ENCODE measurements at regions not wholly inside any gene's neighbourhood (a gene's known extent, or its start where the extent isn't known, plus 50 kb on each side); places are given as distances from the start of the nearest gene placed in this dataset.
"Not testable (repeated sequence)": the region's sequence is repeated elsewhere in the genome, so short reads cannot be mapped to it uniquely, and the experiment has no call there.

- Mint-ChIP-seq H3K4me1 (ENCODE audit: low read depth in 2 of 2) (no peaks in the 10 kb centered on the region), H3K27me3 (peaks cover 22 to 33% of the 10 kb centered on the region in 2 donors), H3K36me3 (no peaks in the 10 kb centered on the region), H3K27ac (no peak overlapping the region), H3K4me3 (no peak overlapping the region), H3K9me3 (no peaks in the 10 kb centered on the region)
- DNase-seq (ENCODE audit: low spot score) (no peak), ATAC-seq (no peak)
Observed at GRCh38 chr2:176414641-176415040, 145.4 kb downstream of the MTX2 start.

GRCh38 chr2:176415174-176415895, 146.1 kb downstream of the MTX2 start:
- DNase-seq (ENCODE audit: low spot score): no peak
- Mint-ChIP-seq H3K27ac (no peak overlapping the region), H3K36me3 (no peaks in the 10 kb centered on the region), H3K27me3 (peaks cover 16 to 33% of the 10 kb centered on the region in 2 donors), H3K4me3 (no peak overlapping the region), H3K9me3 (no peaks in the 10 kb centered on the region), H3K4me1 (ENCODE audit: low read depth in 2 of 2) (no peaks in the 10 kb centered on the region)
- ATAC-seq: no peak

GRCh38 chr2:176415937-176416499, 146.8 kb downstream of the MTX2 start:
- Mint-ChIP-seq H3K4me1 (ENCODE audit: low read depth in 2 of 2) (no peaks in the 10 kb centered on the region), H3K27me3 (peaks cover 16 to 31% of the 10 kb centered on the region in 2 donors), H3K9me3 (no peaks in the 10 kb centered on the region), H3K36me3 (no peaks in the 10 kb centered on the region), H3K4me3 (no peak overlapping the region), H3K27ac (no peak overlapping the region)
- DNase-seq (ENCODE audit: low spot score) (no peak), ATAC-seq (no peak)

DNA sequence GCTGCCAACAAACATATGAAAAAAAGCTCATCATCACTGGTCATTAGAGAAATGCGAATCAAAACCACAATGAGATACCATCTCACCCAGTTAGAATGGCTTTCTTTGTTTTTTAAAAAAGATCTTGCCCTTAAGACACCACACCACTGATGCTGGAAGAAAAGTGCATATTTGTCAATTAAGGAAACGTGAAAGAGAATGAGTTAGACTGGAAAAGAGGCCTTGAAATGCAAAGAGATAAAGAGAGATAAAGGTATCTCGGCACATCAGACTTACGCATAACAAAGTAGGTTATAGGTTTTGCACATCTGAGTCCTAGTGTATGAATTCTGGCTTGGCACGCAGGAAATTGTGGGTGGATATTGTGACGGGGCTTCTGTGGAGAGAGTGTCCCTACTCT, 149.5 kb downstream of the MTX2 start:
- Mint-ChIP-seq H3K36me3 (no peaks in the 10 kb centered on the region), H3K4me1 (ENCODE audit: low read depth in 2 of 2) (peaks cover 0 to 3% of the 10 kb centered on the region in 2 donors), H3K27me3 (peaks cover 23 to 46% of the 10 kb centered on the region in 2 donors), H3K27ac (no peak overlapping the region), H3K9me3 (no peaks in the 10 kb centered on the region), H3K4me3 (no peak overlapping the region)
- DNase-seq (ENCODE audit: low spot score) (no peak), ATAC-seq (no peak)

- Mint-ChIP-seq H3K4me1 (ENCODE audit: low read depth in 2 of 2) (peaks cover 0 to 3% of the 10 kb centered on the region in 2 donors), H3K4me3 (no peak overlapping the region), H3K9me3 (no peaks in the 10 kb centered on the region), H3K36me3 (no peaks in the 10 kb centered on the region), H3K27me3 (peaks cover 24 to 45% of the 10 kb centered on the region in 2 donors), H3K27ac (no peak overlapping the region)
- no peak for DNase-seq (ENCODE audit: low spot score)
- no peak for ATAC-seq
Observed at GRCh38 chr2:176419591-176420071, 150.4 kb downstream of the MTX2 start.

DNA sequence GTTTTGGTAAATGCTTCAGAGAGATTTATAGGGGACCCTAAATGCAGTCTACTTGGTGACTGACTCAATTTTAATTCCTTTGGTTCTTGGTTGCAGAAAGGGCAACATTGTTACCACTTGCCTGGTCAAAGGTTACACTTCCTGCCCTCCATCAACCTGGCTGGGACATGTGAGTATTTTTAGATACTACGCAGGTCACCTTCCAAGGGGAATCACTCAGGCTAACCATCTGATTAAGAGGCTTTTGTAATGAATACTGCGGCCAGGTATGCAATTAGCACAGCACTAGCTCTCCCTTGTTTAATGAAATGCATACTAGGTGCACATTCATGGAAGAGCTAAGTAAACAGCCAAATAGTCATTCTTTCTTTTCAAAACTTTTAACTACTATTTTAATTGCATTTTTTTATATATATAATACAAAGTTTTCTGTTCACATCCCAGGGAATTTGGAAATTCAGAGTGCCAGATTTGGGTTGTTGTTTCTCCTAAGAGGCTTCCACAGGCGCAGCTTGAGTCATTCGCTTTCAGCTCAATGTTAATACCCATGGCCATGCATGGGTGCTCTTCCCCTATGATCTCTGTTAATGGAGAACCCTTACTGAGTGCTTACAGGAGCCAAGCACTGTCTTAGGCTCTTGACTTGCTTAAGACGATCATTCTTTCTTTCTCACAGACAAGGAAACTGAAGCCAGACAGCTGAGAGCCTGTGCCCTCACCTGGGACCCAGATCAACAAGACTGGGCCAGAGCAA, 152.2 kb downstream of the MTX2 start:
- H3K36me3 Mint-ChIP-seq: no peaks in the 10 kb centered on the region
- no peak for DNase-seq (ENCODE audit: low spot score)

DNA sequence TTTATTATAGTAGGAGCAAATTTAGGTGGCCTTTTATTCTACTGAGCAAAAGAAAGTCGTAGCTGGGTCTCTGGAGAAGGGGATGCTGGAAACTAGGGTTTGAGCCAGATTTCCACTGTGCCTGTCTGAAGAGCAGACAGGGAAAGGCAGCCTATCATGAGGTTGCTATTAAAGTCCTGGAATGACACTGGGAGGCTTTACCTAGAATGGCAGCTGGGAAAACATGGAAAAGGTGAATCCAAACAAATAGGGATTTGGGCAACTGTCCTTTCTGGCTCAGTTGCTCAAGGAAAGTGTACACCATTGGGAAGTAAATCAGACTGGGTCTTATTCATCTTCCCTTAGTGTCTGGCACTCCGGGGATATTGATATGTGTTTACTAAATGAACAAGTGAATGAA, 154.6 kb downstream of the MTX2 start:
- Mint-ChIP-seq H3K36me3 (no peaks in the 10 kb centered on the region), H3K4me3 (no peak overlapping the region), H3K27me3 (peaks cover 29 to 52% of the 10 kb centered on the region in 2 donors), H3K27ac (no peak overlapping the region), H3K4me1 (ENCODE audit: low read depth in 2 of 2) (peaks cover 0 to 3% of the 10 kb centered on the region in 2 donors), H3K9me3 (no peaks in the 10 kb centered on the region)
- ATAC-seq (no peak), DNase-seq (ENCODE audit: low spot score) (no peak)

More for the DNA sequence above, 152.2 kb downstream of the MTX2 start:
- H3K4me3 Mint-ChIP-seq: no peak overlapping the region
- peaks cover 27 to 43% of the 10 kb centered on the region in 2 donors for H3K27me3 Mint-ChIP-seq
- no peaks in the 10 kb centered on the region for H3K9me3 Mint-ChIP-seq
- H3K27ac Mint-ChIP-seq: no peak overlapping the region
- peaks cover 0 to 3% of the 10 kb centered on the region in 2 donors for H3K4me1 Mint-ChIP-seq (ENCODE audit: low read depth in 2 of 2)
- no peak for ATAC-seq

GRCh38 chr2:176424746-176425145, 155.5 kb downstream of the MTX2 start:
- H3K27ac Mint-ChIP-seq: no peak overlapping the region
- ATAC-seq (no peak), DNase-seq (ENCODE audit: low spot score) (no peak)
- H3K4me3 Mint-ChIP-seq: no peak overlapping the region
- peaks cover 28 to 48% of the 10 kb centered on the region in 2 donors for H3K27me3 Mint-ChIP-seq
- peaks cover 3% of the 10 kb centered on the region for H3K9me3 Mint-ChIP-seq
- H3K4me1 Mint-ChIP-seq (ENCODE audit: low read depth in 2 of 2): peaks cover 0 to 6% of the 10 kb centered on the region in 2 donors
- no peaks in the 10 kb centered on the region for H3K36me3 Mint-ChIP-seq

DNA sequence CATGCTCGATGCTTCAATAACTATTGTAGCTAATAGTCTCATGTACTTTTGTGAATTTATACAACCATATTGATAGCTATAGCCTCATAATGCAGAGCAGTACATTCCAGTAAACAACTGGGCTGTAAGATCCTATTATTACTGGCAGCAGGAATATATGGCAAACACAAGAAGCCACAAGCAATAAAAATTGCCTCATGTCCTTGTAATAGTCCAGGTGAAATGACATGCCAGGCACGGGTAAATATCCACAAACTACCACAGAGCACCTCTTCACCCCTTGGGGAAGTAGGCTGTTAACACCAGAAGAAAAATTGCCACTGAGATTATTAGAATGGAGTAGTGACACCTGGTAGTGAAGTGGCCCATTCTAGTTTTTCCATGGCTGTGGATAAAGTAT, 158.3 kb downstream of the MTX2 start:
- Mint-ChIP-seq H3K36me3 (no peaks in the 10 kb centered on the region), H3K27me3 (peaks cover 24 to 34% of the 10 kb centered on the region in 2 donors), H3K9me3 (peaks cover 3% of the 10 kb centered on the region), H3K27ac (no peak overlapping the region), H3K4me3 (no peak overlapping the region), H3K4me1 (ENCODE audit: low read depth in 2 of 2) (peaks cover 0 to 2% of the 10 kb centered on the region in 2 donors)
- DNase-seq (ENCODE audit: low spot score): no peak
- no peak for ATAC-seq

DNA sequence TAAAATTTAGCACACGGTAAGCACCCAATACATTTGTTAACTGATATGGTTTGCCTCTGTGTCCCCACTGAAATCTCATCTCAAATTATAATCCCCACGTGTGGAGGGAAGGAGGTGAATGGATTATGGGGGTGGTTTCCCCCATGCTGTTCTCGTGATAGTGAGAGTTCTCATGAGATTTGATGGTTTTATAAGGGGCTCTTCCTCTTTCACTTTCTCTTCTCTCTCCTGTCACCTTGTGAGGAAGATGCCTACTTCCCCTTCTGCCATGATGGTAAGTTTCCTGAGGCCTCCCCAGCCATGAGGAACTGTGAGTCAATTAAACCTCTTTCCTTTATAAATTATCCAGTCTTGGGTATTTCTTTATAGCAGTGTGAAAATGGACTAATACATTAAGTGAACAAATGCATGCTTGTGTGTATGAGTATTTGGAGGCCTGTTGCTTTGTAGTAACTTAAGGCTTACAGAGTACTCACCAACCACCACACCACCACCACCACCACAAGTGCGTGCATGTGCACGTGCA, 159.8 kb downstream of the MTX2 start:
- DNase-seq (ENCODE audit: low spot score); H3K36me3 Mint-ChIP-seq; H3K27ac Mint-ChIP-seq; ATAC-seq; H3K4me3 Mint-ChIP-seq; H3K9me3 Mint-ChIP-seq; H3K4me1 Mint-ChIP-seq (ENCODE audit: low read depth in 2 of 2): not testable (repeated sequence)
- H3K27me3 Mint-ChIP-seq: peaks cover 16 to 19% of the 10 kb centered on the region in 2 donors

- H3K36me3 Mint-ChIP-seq: peaks cover 5% of the 10 kb centered on the region
- ATAC-seq (no peak), DNase-seq (ENCODE audit: low spot score) (no peak)
- H3K27ac Mint-ChIP-seq: no peak overlapping the region
- H3K9me3 Mint-ChIP-seq: peaks cover 8% of the 10 kb centered on the region
- peaks cover 17 to 33% of the 10 kb centered on the region in 2 donors for H3K27me3 Mint-ChIP-seq
- no peak overlapping the region for H3K4me3 Mint-ChIP-seq
- H3K4me1 Mint-ChIP-seq (ENCODE audit: low read depth in 2 of 2): peaks cover 0 to 2% of the 10 kb centered on the region in 2 donors
Observed at GRCh38 chr2:176432434-176432833, 163.2 kb downstream of the MTX2 start.

GRCh38 chr2:176435729-176436128, 166.5 kb downstream of the MTX2 start:
- H3K36me3 Mint-ChIP-seq: peaks cover 5% of the 10 kb centered on the region
- peaks cover 16 to 33% of the 10 kb centered on the region in 2 donors for H3K27me3 Mint-ChIP-seq
- DNase-seq (ENCODE audit: low spot score): no peak
- no peak for ATAC-seq
- no peak overlapping the region for H3K27ac Mint-ChIP-seq
- H3K4me1 Mint-ChIP-seq (ENCODE audit: low read depth in 2 of 2): no peaks in the 10 kb centered on the region
- no peak overlapping the region for H3K4me3 Mint-ChIP-seq
- peaks cover 6% of the 10 kb centered on the region for H3K9me3 Mint-ChIP-seq

DNA sequence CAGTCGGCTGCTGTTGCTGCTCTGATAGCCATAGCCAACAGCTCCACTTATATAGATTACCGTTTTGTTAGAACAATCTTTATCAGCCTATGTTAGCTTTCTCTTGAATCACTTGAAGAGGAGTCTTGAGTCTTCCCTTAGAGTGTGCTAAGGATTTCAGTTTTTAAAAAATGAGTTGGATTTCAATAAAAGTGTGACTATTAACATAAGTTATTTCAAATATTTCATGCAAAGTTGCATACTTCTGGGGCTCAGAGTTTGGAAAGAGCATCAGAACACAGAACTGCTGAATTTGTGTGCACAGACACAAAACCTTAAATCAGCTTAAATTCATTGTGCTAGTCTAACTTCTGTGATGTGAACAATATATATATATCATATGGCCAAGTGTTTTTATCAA, 174.7 kb downstream of the MTX2 start:
- H3K4me1 Mint-ChIP-seq (ENCODE audit: low read depth in 2 of 2): no peaks in the 10 kb centered on the region
- no peak overlapping the region for H3K27ac Mint-ChIP-seq
- H3K4me3 Mint-ChIP-seq: no peak overlapping the region
- no peaks in the 10 kb centered on the region for H3K9me3 Mint-ChIP-seq
- no peak for ATAC-seq
- H3K27me3 Mint-ChIP-seq: peaks cover 11 to 21% of the 10 kb centered on the region in 2 donors
- no peak for DNase-seq (ENCODE audit: low spot score)
- H3K36me3 Mint-ChIP-seq: no peaks in the 10 kb centered on the region

GRCh38 chr2:176445956-176446355, 176.7 kb downstream of the MTX2 start:
- H3K4me1 Mint-ChIP-seq (ENCODE audit: low read depth in 2 of 2): no peaks in the 10 kb centered on the region
- H3K4me3 Mint-ChIP-seq: no peak overlapping the region
- H3K27ac Mint-ChIP-seq: no peak overlapping the region
- H3K27me3 Mint-ChIP-seq: peaks cover 8 to 14% of the 10 kb centered on the region in 2 donors
- DNase-seq (ENCODE audit: low spot score): no peak
- no peaks in the 10 kb centered on the region for H3K36me3 Mint-ChIP-seq
- H3K9me3 Mint-ChIP-seq: no peaks in the 10 kb centered on the region
- ATAC-seq: no peak
